Ishikawa (cell line): ENCODE measurements at regions not wholly inside any gene's neighbourhood (a gene's known extent, or its start where the extent isn't known, plus 50 kb on each side); places are given as distances from the start of the nearest gene placed in this dataset.

Source experiments
- EP300 ChIP-seq: IDR thresholded peaks from 2 replicates; pipeline ENCODE4 v1.6.1; 2012; ENCODE audit warnings: borderline replicate concordance
- RAD21 ChIP-seq: IDR thresholded peaks from 2 replicates; pipeline ENCODE4 v1.6.1; 2012; ENCODE audit warnings: low read depth
- TAF1 ChIP-seq: IDR thresholded peaks from 2 replicates; pipeline ENCODE4 v1.6.1; 2012; ENCODE audit warnings: low read depth, mild to moderate bottlenecking
- YY1 ChIP-seq: IDR thresholded peaks from 2 replicates; pipeline ENCODE4 v1.6.1; 2012; ENCODE audit warnings: low read depth

DNA sequence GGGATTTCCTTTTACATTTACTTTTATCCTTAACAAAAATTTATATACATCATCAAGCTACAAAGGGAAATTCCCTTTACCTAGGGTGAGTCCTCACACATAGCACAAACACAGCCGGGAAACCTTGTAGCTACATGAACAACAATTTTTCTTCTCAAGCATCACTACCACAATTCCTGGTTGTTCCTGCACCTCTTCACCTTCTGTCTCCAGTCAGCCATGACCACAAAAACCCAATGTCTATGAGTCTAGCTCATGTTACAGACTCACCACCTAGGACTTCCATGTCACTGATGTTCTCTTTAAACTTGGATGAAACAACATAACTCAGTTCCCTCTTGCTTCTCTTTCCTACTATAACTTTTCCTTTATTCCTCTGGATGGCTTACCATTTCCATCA, 460.4 kb downstream of the MBD2 start:
- no peak for TF ChIP-seq EP300
- TF ChIP-seq RAD21: no peak
- TF ChIP-seq TAF1: no peak
- TF ChIP-seq YY1: no peak
